HEK293 (cell line): ENCODE measurements at regions not wholly inside any gene's neighbourhood (a gene's known extent, or its start where the extent isn't known, plus 50 kb on each side); places are given as distances from the start of the nearest gene placed in this dataset.

ENCODE experiments used
- CTCF ChIA-PET: fragments of 350-600 bp; formaldehyde crosslinking; extraction: SDS; loops from one replicate; lab custom pipeline; 2021; ENCODE audit warnings: antibody characterized with exemption; lab: Yijun Ruan, JAX
- POLR2A ChIA-PET: fragments of 300-600 bp; formaldehyde crosslinking; extraction: SDS; loops from one replicate; lab custom pipeline; 2020; ENCODE audit warnings: antibody characterized with exemption, inconsistent platforms; lab: Yijun Ruan, JAX
- H3K27ac ChIP-seq: fragments of 200-500 bp; sonication (Bioruptor generic); 2 replicates; pipeline ENCODE4 v1.5.1; 2014; ENCODE audit warnings: low read depth, low read length, control low read depth, inconsistent platforms; ENCODE audit errors: extremely low read depth
- H3K36me3 ChIP-seq, 2 experiments: fragments of 200-500 bp in 1 of 2; sonication (Bioruptor generic) in 1 of 2; 1 replicate in 1 of 2; 2 replicates in 1 of 2; pipeline ENCODE4 v1.5.1; 2014 to 2017; ENCODE audit warnings: inconsistent platforms in 2 of 2, low read length in 2 of 2; ENCODE audit not compliant: control insufficient read depth in 2 of 2, insufficient read depth in 1 of 2
- H3K4me1 ChIP-seq: fragments of 200-500 bp; sonication (Bioruptor generic); 2 replicates; pipeline ENCODE4 v1.5.1; 2014; ENCODE audit warnings: mild to moderate bottlenecking, low read length, inconsistent platforms; ENCODE audit not compliant: control insufficient read depth, insufficient read depth
- H3K4me3 ChIP-seq: 2 replicates; pipeline ENCODE4 v1.5.1; 2011; ENCODE audit warnings: low read depth, mild to moderate bottlenecking, control low read depth, low read length, moderate library complexity
- H3K9me3 ChIP-seq: fragments of 200-500 bp; sonication (Bioruptor generic); 2 replicates; pipeline ENCODE4 v1.5.1; 2014; ENCODE audit warnings: low read depth, low read length, inconsistent platforms; ENCODE audit not compliant: control insufficient read depth, insufficient read depth
- BCL6B ChIP-seq: fragments of 450-650 bp; formaldehyde crosslinking; IDR thresholded peaks from 2 replicates; pipeline ENCODE4 v1.5.1; 2017; ENCODE audit warnings: missing biosample characterization, missing genetic modification characterization
- GLI2 ChIP-seq: fragments of 450-650 bp; formaldehyde crosslinking; IDR thresholded peaks from 2 replicates; pipeline ENCODE4; 2017; ENCODE audit warnings: missing biosample characterization, missing genetic modification characterization, low read depth, borderline replicate concordance
- GLI4 ChIP-seq: fragments of 450-650 bp; formaldehyde crosslinking; IDR thresholded peaks from 2 replicates; pipeline ENCODE4 v1.5.1; 2016; ENCODE audit warnings: missing biosample characterization, missing genetic modification characterization
- MEIS1 ChIP-seq: sonication (generic); formaldehyde crosslinking; IDR thresholded peaks from 2 replicates; pipeline ENCODE4 v1.8.1; 2022; ENCODE audit warnings: missing genetic modification reagents, mild to moderate bottlenecking, borderline replicate concordance
- PRDM1 ChIP-seq: fragments of 450-650 bp; formaldehyde crosslinking; IDR thresholded peaks from 2 replicates; pipeline ENCODE4; 2016; ENCODE audit warnings: missing biosample characterization, missing genetic modification characterization
- PRDM10 ChIP-seq: fragments of 450-650 bp; formaldehyde crosslinking; IDR thresholded peaks from 2 replicates; pipeline ENCODE4 v1.5.1; 2016; ENCODE audit warnings: missing biosample characterization, missing genetic modification characterization
- YY1 ChIP-seq: fragments of 450-650 bp; formaldehyde crosslinking; IDR thresholded peaks from 2 replicates; pipeline ENCODE4 v1.5.1; 2018; ENCODE audit warnings: missing biosample characterization, missing genetic modification characterization
- ZBTB10 ChIP-seq: fragments of 450-650 bp; formaldehyde crosslinking; IDR thresholded peaks from 2 replicates; pipeline ENCODE4 v1.5.1; 2016; ENCODE audit warnings: missing biosample characterization, missing genetic modification characterization
- ZBTB49 ChIP-seq: fragments of 450-650 bp; formaldehyde crosslinking; IDR thresholded peaks from 2 replicates; pipeline ENCODE4 v1.5.1; 2016; ENCODE audit warnings: missing biosample characterization, missing genetic modification characterization, low read depth
- ZFP41 ChIP-seq: fragments of 450-650 bp; formaldehyde crosslinking; IDR thresholded peaks from 2 replicates; pipeline ENCODE4 v1.5.1; 2016; ENCODE audit warnings: missing biosample characterization, missing genetic modification characterization, borderline replicate concordance
- ZFP69B ChIP-seq: fragments of 450-650 bp; formaldehyde crosslinking; IDR thresholded peaks from 2 replicates; pipeline ENCODE4 v1.5.1; 2016; ENCODE audit warnings: missing biosample characterization, missing genetic modification characterization
- ZNF114 ChIP-seq: fragments of 450-650 bp; formaldehyde crosslinking; IDR thresholded peaks from 2 replicates; pipeline ENCODE4 v1.5.0; 2017; ENCODE audit warnings: missing biosample characterization, missing genetic modification characterization
- ZNF121 ChIP-seq: fragments of 450-650 bp; formaldehyde crosslinking; IDR thresholded peaks from 2 replicates; pipeline ENCODE4 v1.5.1; 2016; ENCODE audit warnings: missing biosample characterization, missing genetic modification characterization
- ZNF132 ChIP-seq: fragments of 450-650 bp; formaldehyde crosslinking; IDR thresholded peaks from 2 replicates; pipeline ENCODE4 v1.5.1; 2017; ENCODE audit warnings: missing biosample characterization, missing genetic modification characterization, borderline replicate concordance
- ZNF239 ChIP-seq: fragments of 450-650 bp; formaldehyde crosslinking; IDR thresholded peaks from 2 replicates; pipeline ENCODE4 v1.5.1; 2016; ENCODE audit warnings: missing biosample characterization, missing genetic modification characterization
- ZNF24 ChIP-seq: fragments of 450-650 bp; formaldehyde crosslinking; IDR thresholded peaks from 2 replicates; pipeline ENCODE4 v1.5.1; 2016; ENCODE audit warnings: missing biosample characterization, missing genetic modification characterization
- ZNF391 ChIP-seq: fragments of 450-650 bp; formaldehyde crosslinking; IDR thresholded peaks from 2 replicates; pipeline ENCODE4 v1.5.1; 2016; ENCODE audit warnings: low read depth, missing biosample characterization, missing genetic modification characterization, borderline replicate concordance
- ZNF530 ChIP-seq: fragments of 450-650 bp; formaldehyde crosslinking; IDR thresholded peaks from 2 replicates; pipeline ENCODE4 v1.5.1; 2016; ENCODE audit warnings: low read depth, missing biosample characterization, missing genetic modification characterization
- ZNF600 ChIP-seq: fragments of 450-650 bp; formaldehyde crosslinking; IDR thresholded peaks from 2 replicates; pipeline ENCODE4 v1.5.1; 2016; ENCODE audit warnings: missing biosample characterization, missing genetic modification characterization
- ZNF624 ChIP-seq: fragments of 450-650 bp; formaldehyde crosslinking; IDR thresholded peaks from 2 replicates; pipeline ENCODE4 v1.5.1; 2017; ENCODE audit warnings: missing biosample characterization, missing genetic modification characterization
- ZNF664 ChIP-seq: fragments of 450-650 bp; formaldehyde crosslinking; IDR thresholded peaks from 2 replicates; pipeline ENCODE4 v1.5.1; 2016; ENCODE audit warnings: missing biosample characterization, missing genetic modification characterization
- ZNF843 ChIP-seq: fragments of 450-650 bp; formaldehyde crosslinking; IDR thresholded peaks from 2 replicates; pipeline ENCODE4 v1.5.1; 2016; ENCODE audit warnings: missing biosample characterization, missing genetic modification characterization
- ZSCAN16 ChIP-seq: fragments of 450-650 bp; formaldehyde crosslinking; IDR thresholded peaks from 2 replicates; pipeline ENCODE4 v1.5.1; 2016; ENCODE audit warnings: missing biosample characterization, missing genetic modification characterization
- TF ChIP-seq, protein P1 (sequence below): fragments of 450-650 bp; formaldehyde crosslinking; optimal IDR thresholded peaks from 2 replicates; pipeline ENCODE3; 2016; ENCODE audit warnings: missing biosample characterization, mild to moderate bottlenecking, missing genetic modification characterization

- ChIA-PET POLR2A (no interaction called here), CTCF (interaction anchor here (0.5 kb wide), 1 partner anchor 742 kb away, joined by 3 read pairs; no protein-coding TSS in a partner anchor)
- Histone ChIP-seq H3K4me1 (no peaks in the 10 kb centered on the region), H3K36me3 (no peaks in the 10 kb centered on the region), H3K4me3 (no peak overlapping the region), H3K9me3 (no peaks in the 10 kb centered on the region), H3K27ac (no peak overlapping the region)
- TF ChIP-seq ZNF239 (tag by site-specific recombination) (no peak), ZNF530 (tag by site-specific recombination) (no peak), ZFP69B (no peak), ZNF624 (no peak), ZNF391 (tag by site-specific recombination) (no peak), ZNF121 (no peak), YY1 (tag by site-specific recombination) (no peak), MEIS1 (no peak), PRDM1 (no peak), ZNF114 (no peak), ZNF843 (no peak), GLI2 (tag by site-specific recombination) (no peak)
Measured at GRCh38 chr14:101065246-101065645, 161.7 kb upstream of the RTL1 start.

DNA sequence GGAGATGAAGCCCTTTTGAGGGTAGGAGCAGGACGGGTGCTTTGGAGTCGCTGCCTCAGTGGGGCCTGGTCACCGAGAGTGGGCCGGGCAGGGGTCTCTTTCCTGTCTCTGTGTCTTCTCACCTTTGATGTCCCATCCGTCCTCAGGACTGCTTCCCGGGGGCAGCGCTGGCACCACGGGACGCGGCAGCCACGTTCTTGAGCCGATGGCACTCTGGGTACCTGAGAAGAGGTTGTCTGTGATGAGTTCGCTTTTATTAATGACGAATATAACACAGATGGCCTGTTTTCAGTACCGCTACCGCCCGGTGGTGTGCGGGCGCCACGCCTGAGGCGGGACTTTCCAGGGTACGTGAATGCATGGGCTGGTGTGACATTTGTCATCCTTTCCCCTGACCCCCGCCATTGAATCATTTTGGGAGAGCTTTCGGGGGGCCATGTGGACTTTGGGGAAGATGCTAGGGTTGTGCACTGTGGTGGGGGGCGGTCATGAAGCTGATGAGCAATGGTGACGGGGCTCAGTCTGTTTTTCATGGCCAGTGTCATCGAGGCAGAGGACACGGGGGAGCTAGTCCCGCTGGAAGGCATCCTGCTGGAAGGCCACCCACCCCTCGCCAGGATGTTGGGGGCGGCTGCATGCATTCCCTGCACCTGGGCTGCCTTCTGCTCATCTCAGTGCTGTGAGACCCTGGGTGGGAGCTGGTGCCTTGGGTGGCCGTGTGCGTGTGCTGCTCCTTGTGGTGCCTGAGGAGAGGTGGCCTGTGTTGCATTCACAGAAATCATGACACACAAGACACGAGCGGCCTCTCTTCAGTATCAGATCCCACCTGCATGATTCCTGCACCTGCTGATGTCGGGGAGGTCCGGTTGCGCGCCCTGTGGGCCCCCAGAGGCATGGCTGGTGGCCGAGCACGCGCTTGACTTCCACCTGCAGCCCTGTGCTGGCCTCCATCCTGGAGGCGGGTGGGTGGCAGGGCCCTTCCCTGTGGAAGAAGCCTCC lies 162.5 kb upstream of the RTL1 start:
- Histone ChIP-seq H3K36me3 (no peaks in the 10 kb centered on the region), H3K9me3 (no peaks in the 10 kb centered on the region), H3K27ac (no peak overlapping the region)
- POLR2A ChIA-PET: no interaction called here
- CTCF ChIA-PET: no interaction called here
- TF ChIP-seq ZBTB49 (no peak), ZFP41 (tag by site-specific recombination) (no peak), ZNF132 (tag by site-specific recombination) (no peak), ZNF600 (tag by site-specific recombination) (no peak), ZSCAN16 (tag by site-specific recombination) (no peak), BCL6B (tag by site-specific recombination) (no peak), GLI4 (no peak), ZNF664 (tag by site-specific recombination) (no peak), ZNF24 (tag by site-specific recombination) (no peak), PRDM10 (no peak), ZBTB10 (no peak)
- TF ChIP-seq, protein P1, sequence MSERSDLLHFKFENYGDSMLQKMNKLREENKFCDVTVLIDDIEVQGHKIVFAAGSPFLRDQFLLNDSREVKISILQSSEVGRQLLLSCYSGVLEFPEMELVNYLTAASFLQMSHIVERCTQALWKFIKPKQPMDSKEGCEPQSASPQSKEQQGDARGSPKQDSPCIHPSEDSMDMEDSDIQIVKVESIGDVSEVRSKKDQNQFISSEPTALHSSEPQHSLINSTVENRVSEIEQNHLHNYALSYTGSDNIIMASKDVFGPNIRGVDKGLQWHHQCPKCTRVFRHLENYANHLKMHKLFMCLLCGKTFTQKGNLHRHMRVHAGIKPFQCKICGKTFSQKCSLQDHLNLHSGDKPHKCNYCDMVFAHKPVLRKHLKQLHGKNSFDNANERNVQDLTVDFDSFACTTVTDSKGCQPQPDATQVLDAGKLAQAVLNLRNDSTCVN (tag by site-specific recombination): no peak
- TF ChIP-seq, all 188 proteins: peak for 0
- no peaks in the 10 kb centered on the region for H3K4me1 ChIP-seq
- H3K4me3 ChIP-seq: no peak overlapping the region
